ENCODE measurements at regions not wholly inside any gene's neighbourhood (a gene's known extent, or its start where the extent isn't known, plus 50 kb on each side); places are given as distances from the start of the nearest gene placed in this dataset.

DNA sequence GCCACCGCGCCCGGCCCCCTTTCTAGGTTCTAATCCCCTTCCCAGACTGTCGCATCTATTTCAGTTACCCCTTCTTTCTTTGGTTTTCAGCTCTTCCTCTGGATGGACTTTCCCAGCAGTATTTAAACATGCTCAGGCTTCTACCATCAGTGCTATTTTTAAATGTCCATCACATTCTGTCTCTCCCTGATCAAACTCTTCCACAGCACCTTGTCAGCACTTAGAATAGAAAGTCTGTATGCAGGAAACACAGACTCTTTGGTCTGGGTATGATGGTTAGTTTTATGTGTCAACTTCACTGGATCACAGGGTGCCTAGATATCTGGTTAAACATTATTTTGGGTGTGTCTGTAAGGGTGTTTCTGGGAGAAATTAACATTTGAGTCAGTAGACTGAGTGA is 297.8 kb upstream of the ECI2 start:
- TF ChIP-seq, protein P1, sequence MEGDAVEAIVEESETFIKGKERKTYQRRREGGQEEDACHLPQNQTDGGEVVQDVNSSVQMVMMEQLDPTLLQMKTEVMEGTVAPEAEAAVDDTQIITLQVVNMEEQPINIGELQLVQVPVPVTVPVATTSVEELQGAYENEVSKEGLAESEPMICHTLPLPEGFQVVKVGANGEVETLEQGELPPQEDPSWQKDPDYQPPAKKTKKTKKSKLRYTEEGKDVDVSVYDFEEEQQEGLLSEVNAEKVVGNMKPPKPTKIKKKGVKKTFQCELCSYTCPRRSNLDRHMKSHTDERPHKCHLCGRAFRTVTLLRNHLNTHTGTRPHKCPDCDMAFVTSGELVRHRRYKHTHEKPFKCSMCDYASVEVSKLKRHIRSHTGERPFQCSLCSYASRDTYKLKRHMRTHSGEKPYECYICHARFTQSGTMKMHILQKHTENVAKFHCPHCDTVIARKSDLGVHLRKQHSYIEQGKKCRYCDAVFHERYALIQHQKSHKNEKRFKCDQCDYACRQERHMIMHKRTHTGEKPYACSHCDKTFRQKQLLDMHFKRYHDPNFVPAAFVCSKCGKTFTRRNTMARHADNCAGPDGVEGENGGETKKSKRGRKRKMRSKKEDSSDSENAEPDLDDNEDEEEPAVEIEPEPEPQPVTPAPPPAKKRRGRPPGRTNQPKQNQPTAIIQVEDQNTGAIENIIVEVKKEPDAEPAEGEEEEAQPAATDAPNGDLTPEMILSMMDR (IDR thresholded peaks at IDR 0.05; ENCODE audit: extremely low read depth in 1 of 2, insufficient read depth in 1 of 2, low read depth in 1 of 2, low read length in 2 of 2) = no peak
- TF ChIP-seq EZH2 (IDR thresholded peaks at IDR 0.05; ENCODE audit: borderline replicate concordance, low read depth, low read length, severe bottlenecking) (no peak), POLR2A (IDR thresholded peaks at IDR 0.05; ENCODE audit: low read depth, low read length) (no peak), MYC (IDR thresholded peaks at IDR 0.05; ENCODE audit: low read depth, low read length) (no peak), POLR2AphosphoS5 (IDR thresholded peaks at IDR 0.05; ENCODE audit: insufficient read depth, low read depth, low read length) (no peak), JUN (IDR thresholded peaks at IDR 0.05; ENCODE audit: borderline replicate concordance, insufficient read depth, insufficient read length, low read depth) (no peak), FOS (IDR thresholded peaks at IDR 0.05; ENCODE audit: borderline replicate concordance, insufficient read depth, low read length) (no peak)
